Eye (tissue), 1 donor: ENCODE measurements at regions not wholly inside any gene's neighbourhood (a gene's known extent, or its start where the extent isn't known, plus 50 kb on each side); places are given as distances from the start of the nearest gene placed in this dataset.

Experiments used
- DNase-seq: peaks from one replicate; pipeline ENCODE4 v3.0.0-alpha.2; 2015

GRCh38 chr1:244970236-244970743 lies 105.9 kb upstream of the HNRNPU start:
- DNase-seq = no peak

GRCh38 chr1:244969355-244970235 lies 105.3 kb upstream of the HNRNPU start:
- peak; percentile 96 for DNase-seq

- peak; percentile 53 for DNase-seq
These were observed 104.5 kb upstream of the HNRNPU start for GRCh38 chr1:244968881-244969280.

- DNase-seq = no peak
These were observed 104.1 kb upstream of the HNRNPU start for GRCh38 chr1:244968471-244968871.

GRCh38 chr1:244967159-244967558 lies 102.8 kb upstream of the HNRNPU start:
- no peak for DNase-seq

- DNase-seq = no peak
These were observed 101.1 kb upstream of the HNRNPU start for GRCh38 chr1:244965185-244966030.

GRCh38 chr1:244964112-244964971 lies 100.0 kb upstream of the HNRNPU start:
- DNase-seq = peak; percentile 27

- DNase-seq = no peak
These were observed 99.0 kb upstream of the HNRNPU start for GRCh38 chr1:244963231-244963826.

GRCh38 chr1:244962130-244962529 lies 97.8 kb upstream of the HNRNPU start:
- no peak for DNase-seq

- no peak for DNase-seq
These were observed 96.6 kb upstream of the HNRNPU start for GRCh38 chr1:244960904-244961303.

- DNase-seq = no peak
These were observed 94.2 kb upstream of the HNRNPU start for GRCh38 chr1:244958593-244958992.

GRCh38 chr1:244957525-244957924 lies 93.2 kb upstream of the HNRNPU start:
- no peak for DNase-seq

GRCh38 chr1:244957122-244957521 lies 92.8 kb upstream of the HNRNPU start:
- DNase-seq = no peak

- DNase-seq = no peak
These were observed 91.3 kb upstream of the HNRNPU start for GRCh38 chr1:244955661-244956060.

GRCh38 chr1:244954359-244954758 lies 90.0 kb upstream of the HNRNPU start:
- DNase-seq = no peak

GRCh38 chr1:244953901-244954300 lies 89.6 kb upstream of the HNRNPU start:
- DNase-seq = no peak

- DNase-seq = no peak
These were observed 88.6 kb upstream of the HNRNPU start for GRCh38 chr1:244952940-244953339.

- no peak for DNase-seq
These were observed 88.1 kb upstream of the HNRNPU start for GRCh38 chr1:244952280-244952933.

GRCh38 chr1:244948416-244948815 lies 84.1 kb upstream of the HNRNPU start:
- DNase-seq = no peak

GRCh38 chr1:244945109-244945671 lies 80.8 kb upstream of the HNRNPU start:
- no peak for DNase-seq

- DNase-seq = no peak
These were observed 76.8 kb upstream of the HNRNPU start for GRCh38 chr1:244941121-244941520.
